ENCODE measurements at regions not wholly inside any gene's neighbourhood (a gene's known extent, or its start where the extent isn't known, plus 50 kb on each side); places are given as distances from the start of the nearest gene placed in this dataset.

DNA sequence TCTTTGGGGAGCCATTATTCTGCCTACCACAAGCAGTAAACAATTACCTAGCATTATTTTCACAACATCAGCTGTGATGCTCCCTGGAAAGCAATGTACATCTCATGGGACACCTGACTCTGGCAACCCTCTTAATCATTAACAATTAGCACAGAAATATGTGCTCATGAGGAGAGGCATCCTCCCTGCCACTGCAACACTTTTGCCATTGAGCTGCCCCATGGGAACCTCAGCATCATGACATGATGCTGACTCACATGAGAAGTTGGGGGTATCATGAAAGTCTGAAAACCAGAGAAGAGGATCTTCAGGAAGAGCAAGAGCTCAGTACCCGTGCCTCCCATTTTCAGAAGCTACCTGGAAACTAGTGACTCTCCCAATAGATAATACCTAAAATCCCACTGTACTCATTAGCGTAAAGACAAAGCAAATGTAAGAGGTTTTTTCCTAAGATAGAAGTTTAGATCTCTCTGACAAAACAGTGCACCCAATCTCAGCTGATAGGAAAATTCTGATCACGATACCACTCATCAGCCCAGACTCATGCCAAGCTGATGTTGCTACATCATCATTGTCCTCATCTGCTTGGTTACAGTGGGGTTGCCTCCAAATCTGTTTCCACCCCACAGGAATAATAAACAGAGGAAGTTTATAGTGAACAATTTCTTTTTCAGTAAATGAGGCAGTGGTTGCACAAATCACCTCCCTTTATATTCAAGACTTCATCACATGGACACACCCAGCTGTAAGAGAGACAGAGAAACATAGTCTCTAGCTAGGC is 244.5 kb downstream of the NR2F1-AS1 start:
- Histone ChIP-seq H3K36me3 (no peaks in the 10 kb centered on the region), H3K9me3 (no peaks in the 10 kb centered on the region), H3K27me3 (no peaks in the 10 kb centered on the region), H3K27ac (no peak overlapping the region), H3K4me1 (no peaks in the 10 kb centered on the region), H3K4me3 (no peak overlapping the region)
- TF ChIP-seq EP300 (IDR thresholded peaks at IDR 0.05; ENCODE audit: low read depth) = no peak
- no peak for TF ChIP-seq POLR2AphosphoS5 (IDR thresholded peaks at IDR 0.05)
- TF ChIP-seq POLR2A (IDR thresholded peaks at IDR 0.05) = no peak
- TF ChIP-seq, protein P1, sequence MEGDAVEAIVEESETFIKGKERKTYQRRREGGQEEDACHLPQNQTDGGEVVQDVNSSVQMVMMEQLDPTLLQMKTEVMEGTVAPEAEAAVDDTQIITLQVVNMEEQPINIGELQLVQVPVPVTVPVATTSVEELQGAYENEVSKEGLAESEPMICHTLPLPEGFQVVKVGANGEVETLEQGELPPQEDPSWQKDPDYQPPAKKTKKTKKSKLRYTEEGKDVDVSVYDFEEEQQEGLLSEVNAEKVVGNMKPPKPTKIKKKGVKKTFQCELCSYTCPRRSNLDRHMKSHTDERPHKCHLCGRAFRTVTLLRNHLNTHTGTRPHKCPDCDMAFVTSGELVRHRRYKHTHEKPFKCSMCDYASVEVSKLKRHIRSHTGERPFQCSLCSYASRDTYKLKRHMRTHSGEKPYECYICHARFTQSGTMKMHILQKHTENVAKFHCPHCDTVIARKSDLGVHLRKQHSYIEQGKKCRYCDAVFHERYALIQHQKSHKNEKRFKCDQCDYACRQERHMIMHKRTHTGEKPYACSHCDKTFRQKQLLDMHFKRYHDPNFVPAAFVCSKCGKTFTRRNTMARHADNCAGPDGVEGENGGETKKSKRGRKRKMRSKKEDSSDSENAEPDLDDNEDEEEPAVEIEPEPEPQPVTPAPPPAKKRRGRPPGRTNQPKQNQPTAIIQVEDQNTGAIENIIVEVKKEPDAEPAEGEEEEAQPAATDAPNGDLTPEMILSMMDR (IDR thresholded peaks at IDR 0.05) = no peak
- intact Hi-C loops (cut with DNase I; ENCODE audit: low total_unique reads) = no loop called here
- in situ Hi-C loops (cut with MboI; ENCODE audit: low pct_ligation_motif_present in 1 of 4, low pct_unique_long_range_greater_than_20kb in 1 of 4, low sequenced_read_pairs in 3 of 4) = no loop called here
- DNase-seq = no peak
- WGBS, 2 donors (ENCODE audit: low coverage in 1 of 2) = 71 to 85% methylated on average over 1 to 3 of the region's 3 CpGs

DNA sequence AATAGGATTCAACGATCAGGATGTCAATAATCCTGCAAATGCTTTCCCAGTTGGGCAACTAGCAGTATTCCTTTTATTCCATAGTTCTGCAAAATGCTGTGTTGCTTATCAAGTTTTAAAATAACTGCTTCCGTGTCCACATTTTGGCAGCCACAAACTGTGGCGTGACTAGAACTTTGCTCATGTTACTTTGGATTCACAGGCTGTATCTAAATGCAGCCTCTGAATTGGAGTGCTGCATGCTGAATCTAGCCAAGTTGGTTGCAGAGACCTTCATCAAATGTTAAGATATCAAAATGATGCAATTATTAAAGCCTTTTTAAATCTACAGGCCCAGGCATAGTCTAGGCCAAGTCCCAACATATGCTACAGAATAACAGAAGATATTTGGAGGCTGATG is 249.2 kb downstream of the NR2F1-AS1 start:
- no peak overlapping the region for H3K27ac ChIP-seq
- H3K4me1 ChIP-seq = no peaks in the 10 kb centered on the region
- DNase-seq = no peak
- in situ Hi-C loops (cut with MboI; ENCODE audit: low pct_ligation_motif_present in 1 of 4, low pct_unique_long_range_greater_than_20kb in 1 of 4, low sequenced_read_pairs in 3 of 4) = no loop called here
- H3K36me3 ChIP-seq = no peaks in the 10 kb centered on the region
- intact Hi-C loops (cut with DNase I; ENCODE audit: low total_unique reads) = no loop called here
- no peak overlapping the region for H3K4me3 ChIP-seq
- 66 to 92% methylated on average over 2 to 3 of the region's 3 CpGs for WGBS, 2 donors (ENCODE audit: low coverage in 1 of 2)
- no peaks in the 10 kb centered on the region for H3K9me3 ChIP-seq
- H3K27me3 ChIP-seq = no peaks in the 10 kb centered on the region
- TF ChIP-seq, protein P1 (IDR thresholded peaks at IDR 0.05) = no peak
- TF ChIP-seq EP300 (IDR thresholded peaks at IDR 0.05; ENCODE audit: low read depth) (no peak), POLR2A (IDR thresholded peaks at IDR 0.05) (no peak), POLR2AphosphoS5 (IDR thresholded peaks at IDR 0.05) (no peak)

DNA sequence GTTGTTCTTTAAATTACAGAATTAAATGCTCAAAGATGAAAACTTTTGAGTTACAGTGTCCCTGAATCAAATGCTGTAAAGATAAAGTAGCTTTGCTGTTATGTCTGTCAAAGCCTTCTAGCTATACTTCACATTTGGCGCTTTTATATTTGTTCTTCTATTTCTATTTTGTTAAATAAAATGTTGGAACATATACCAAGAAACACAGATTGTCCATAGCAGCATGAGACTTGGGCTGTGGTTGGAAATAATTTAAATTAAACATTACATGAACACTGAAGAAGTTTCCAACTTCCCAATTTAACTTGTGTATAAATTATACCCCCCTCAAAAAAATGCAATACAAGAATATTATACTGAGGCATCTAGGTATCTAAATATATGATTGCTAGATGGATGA is 249.8 kb downstream of the NR2F1-AS1 start:
- no peak for DNase-seq
- Histone ChIP-seq H3K27me3 (no peaks in the 10 kb centered on the region), H3K4me3 (no peak overlapping the region), H3K4me1 (no peaks in the 10 kb centered on the region), H3K36me3 (no peaks in the 10 kb centered on the region), H3K27ac (no peak overlapping the region), H3K9me3 (no peaks in the 10 kb centered on the region)
- TF ChIP-seq, protein P1 (IDR thresholded peaks at IDR 0.05) = no peak
- TF ChIP-seq POLR2AphosphoS5 (IDR thresholded peaks at IDR 0.05) = no peak
- TF ChIP-seq POLR2A (IDR thresholded peaks at IDR 0.05) = no peak
- TF ChIP-seq EP300 (IDR thresholded peaks at IDR 0.05; ENCODE audit: low read depth) = no peak
- intact Hi-C loops (cut with DNase I; ENCODE audit: low total_unique reads) = no loop called here
- 85 to 91% methylated on average over 1 of the region's 1 CpG for WGBS, 2 donors (ENCODE audit: low coverage in 1 of 2)
- in situ Hi-C loops (cut with MboI; ENCODE audit: low pct_ligation_motif_present in 1 of 4, low pct_unique_long_range_greater_than_20kb in 1 of 4, low sequenced_read_pairs in 3 of 4) = no loop called here

DNA sequence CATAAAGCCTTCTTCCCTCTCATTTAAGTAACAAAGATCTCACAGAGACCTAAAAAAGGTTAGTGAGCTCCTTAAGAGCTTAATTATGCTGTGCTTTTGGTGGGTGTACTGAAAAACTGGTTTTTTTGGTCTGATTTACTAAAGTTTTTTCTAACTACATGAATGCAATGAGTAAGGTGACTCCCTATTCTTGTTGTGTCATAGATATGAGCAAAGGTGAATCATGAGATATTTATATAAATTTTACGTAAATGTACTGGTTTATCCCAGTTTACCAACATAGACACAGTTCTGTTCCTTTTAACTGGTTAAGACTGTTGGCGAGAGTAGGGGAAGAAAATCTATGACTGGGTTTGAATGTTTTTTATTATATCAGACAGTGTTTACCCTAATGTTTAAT is 250.5 kb downstream of the NR2F1-AS1 start:
- Histone ChIP-seq H3K4me3 (no peak overlapping the region), H3K9me3 (no peaks in the 10 kb centered on the region), H3K27ac (no peak overlapping the region), H3K36me3 (no peaks in the 10 kb centered on the region), H3K4me1 (no peaks in the 10 kb centered on the region), H3K27me3 (no peaks in the 10 kb centered on the region)
- 50 to 62% methylated on average over 2 of the region's 2 CpGs for WGBS, 2 donors (ENCODE audit: low coverage in 1 of 2)
- intact Hi-C loops (cut with DNase I; ENCODE audit: low total_unique reads) = no loop called here
- in situ Hi-C loops (cut with MboI; ENCODE audit: low pct_ligation_motif_present in 1 of 4, low pct_unique_long_range_greater_than_20kb in 1 of 4, low sequenced_read_pairs in 3 of 4) = no loop called here
- TF ChIP-seq EP300 (IDR thresholded peaks at IDR 0.05; ENCODE audit: low read depth) (no peak), POLR2AphosphoS5 (IDR thresholded peaks at IDR 0.05) (no peak), POLR2A (IDR thresholded peaks at IDR 0.05) (no peak)
- TF ChIP-seq, protein P1 (IDR thresholded peaks at IDR 0.05) = no peak
- DNase-seq = no peak
